Stimulated activated CD4-positive, alpha-beta T cell treated with anti-CD3 and anti-CD28 coated beads, Interleukin-2, amount 100 ng/mL, for 48 hours (primary cell): ENCODE measurements at regions not wholly inside any gene's neighbourhood (a gene's known extent, or its start where the extent isn't known, plus 50 kb on each side); places are given as distances from the start of the nearest gene placed in this dataset.

Experiments used
- DNase-seq, 2 donors: peaks; one replicate each; pipeline ENCODE4 v3.0.0-alpha.2; 2020

DNA sequence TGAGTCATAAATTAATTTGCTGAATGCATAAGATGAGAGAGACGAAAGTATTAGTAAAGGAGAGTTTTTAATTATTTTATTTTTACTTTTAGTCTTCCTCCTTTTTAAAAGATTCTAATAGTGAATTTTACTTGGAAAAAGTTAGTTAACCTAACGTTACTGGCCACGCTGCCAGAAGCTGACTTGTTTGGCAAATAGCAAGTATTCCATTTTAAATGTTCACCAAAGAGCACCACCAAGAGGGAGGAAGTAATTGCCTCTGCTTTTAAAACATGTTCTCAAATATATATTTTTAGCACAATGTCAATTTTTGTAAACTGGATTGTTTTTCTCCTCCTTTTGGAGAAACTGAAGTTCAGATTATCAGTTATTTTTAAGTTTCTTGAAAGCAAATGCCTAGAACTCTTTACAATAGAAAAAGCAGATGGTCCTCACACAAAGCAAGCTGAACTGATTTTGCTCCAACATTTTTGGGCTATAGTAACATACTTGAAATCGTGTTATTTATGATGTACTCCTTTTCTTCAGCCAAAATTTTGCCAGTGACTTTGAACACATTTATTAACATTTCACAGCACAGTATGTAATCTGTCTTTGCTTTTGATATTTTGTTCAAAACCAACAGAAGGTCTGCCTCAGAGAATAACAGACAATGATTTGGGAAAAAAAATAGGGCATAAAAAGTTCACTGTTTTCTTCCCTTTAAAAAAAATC, 1311.0 kb upstream of the FAM98A start:
- DNase-seq = no peak

DNA sequence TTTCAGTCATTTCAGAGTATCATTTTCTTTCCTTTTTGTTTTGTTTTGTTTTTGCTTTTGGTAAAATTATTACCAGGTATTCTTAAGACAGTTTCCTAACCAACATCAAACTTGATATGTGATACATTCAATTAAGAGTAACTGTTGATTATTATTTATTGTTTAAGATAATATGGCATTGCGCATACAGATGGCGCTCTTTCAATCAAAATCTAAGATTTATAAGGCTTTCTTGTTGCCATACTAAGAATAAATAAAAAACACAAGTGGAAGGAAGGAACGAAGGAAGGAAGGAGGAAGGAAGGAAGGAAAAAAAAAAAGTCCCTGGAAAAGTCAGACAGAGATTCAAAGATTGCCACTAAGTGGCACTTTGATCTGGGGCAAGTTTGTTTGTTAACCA, 1308.7 kb upstream of the FAM98A start:
- DNase-seq = no peak

DNA sequence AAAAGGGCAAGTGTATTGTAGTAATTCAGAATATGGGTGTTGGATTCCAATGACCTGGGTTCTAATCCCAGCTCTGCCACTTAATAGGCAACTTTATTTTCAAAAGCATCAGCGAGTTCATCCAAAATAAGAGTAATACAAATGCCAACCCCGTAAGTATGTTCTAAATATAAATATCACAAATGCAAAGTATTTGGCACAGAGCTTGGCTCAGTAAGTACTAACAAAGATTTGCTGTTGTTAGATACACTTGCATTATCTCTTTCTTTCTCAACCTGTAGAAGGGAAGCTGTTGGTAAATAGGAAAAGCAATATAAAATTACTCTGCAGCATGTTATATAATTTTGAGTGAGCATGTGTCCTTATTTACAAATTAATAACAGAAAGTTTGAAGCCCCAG, 1302.6 kb upstream of the FAM98A start:
- DNase-seq = no peak

DNA sequence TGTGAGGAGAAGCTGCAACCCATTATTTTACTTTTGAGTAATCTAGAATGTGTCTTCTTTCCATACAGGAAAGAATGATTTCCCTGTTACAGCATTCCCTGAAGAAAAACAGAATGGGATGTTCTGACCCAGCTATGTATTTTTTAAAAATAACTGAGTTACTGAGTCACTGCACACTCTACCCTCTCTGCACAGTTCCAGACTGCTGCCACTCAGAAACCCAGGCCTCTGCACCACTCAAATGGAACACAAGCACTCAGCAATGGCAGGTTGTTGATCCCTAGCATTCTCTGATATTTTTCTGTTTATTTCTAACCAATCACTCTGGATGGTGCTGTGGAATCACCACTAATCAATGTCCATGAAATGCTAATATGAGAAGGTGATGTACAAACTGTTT, 1300.0 kb upstream of the FAM98A start:
- no peak for DNase-seq

DNA sequence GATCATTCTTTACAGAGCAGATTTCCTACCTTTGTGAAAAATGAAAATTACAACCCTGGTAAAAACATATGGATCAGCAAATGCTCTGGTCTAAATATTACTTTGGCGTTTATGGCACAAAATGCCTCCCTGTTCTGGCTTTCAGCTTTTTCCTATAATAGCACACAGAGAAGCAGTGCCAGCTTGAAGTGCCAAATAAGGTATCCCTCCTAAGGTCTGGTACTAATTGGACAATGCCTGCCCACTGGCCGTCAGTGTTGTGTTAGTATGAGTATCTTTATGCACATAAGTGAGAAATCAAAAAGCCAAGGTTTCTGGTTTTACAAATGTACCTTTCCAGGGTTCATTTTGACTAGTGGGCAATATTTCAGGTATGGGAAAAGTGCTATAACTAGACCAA, 1293.7 kb upstream of the FAM98A start:
- no peak for DNase-seq

DNA sequence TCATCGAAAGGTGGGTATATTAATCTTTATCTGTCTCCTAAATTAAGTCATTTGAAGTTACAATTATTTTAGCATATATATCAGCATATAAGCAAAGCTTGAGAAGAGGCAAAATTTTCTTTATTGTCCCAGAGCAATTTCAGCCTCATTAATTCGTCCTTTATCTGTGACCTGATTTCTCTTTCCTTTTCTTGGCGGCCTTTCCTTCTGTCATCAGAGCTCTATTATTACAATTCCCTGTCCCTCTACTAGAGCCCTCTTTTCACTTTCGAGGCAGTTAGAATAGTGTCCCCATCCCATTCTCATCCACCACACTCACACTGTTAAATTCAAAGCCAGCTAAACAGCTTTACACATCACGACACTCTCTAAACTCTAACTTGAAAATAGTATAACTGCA, 1293.2 kb upstream of the FAM98A start:
- DNase-seq = no peak

DNA sequence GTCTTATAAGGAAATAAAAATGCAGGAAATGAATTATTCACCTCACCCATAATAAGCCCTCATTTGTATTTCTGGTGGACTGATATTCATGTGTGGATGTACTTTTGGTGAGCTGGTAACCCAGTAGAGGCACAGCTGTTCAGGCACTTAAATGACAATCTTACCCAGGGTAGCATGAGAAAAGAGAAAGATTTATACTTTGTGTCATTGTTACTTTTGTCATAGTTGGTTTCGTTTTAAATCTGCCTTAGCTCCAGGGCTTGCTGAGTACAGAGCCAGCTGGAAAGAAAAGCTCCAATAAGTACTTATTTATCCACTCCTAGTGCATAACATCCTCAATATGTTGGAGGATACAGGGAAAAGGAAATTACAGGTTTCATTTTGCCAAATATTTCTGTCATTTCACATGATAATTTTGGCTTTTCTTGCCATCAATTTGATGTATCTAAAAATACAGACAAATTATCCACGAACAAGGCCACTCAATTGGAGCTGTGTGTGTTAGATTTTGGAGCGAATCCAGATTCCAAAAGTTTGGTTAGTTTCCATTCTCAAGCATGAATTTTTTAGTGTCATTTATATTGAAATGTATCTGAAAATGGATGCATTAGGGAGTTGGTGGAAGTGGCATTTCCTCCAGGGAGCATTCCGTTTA, 1276.1 kb upstream of the FAM98A start:
- DNase-seq = no peak

DNA sequence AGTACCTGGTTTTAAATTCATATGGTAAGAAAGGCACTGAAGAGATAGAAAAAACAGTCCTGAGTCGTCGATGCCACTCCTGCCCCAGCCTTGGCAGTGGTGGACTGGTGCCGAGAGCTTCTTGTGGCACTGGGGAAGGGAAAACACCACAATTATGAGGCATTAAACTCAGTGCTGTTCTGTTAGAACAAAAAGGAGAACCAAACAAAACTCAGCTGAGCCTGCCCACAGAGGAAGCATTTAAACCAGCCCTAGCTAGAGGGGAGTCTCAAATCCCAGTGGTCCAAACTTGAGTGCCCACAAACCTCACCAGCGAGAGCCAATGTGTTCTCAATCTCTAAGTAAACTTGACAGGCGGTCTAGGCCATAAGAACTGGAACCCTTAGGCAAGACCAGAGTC, 1254.5 kb upstream of the FAM98A start:
- DNase-seq = no peak

DNA sequence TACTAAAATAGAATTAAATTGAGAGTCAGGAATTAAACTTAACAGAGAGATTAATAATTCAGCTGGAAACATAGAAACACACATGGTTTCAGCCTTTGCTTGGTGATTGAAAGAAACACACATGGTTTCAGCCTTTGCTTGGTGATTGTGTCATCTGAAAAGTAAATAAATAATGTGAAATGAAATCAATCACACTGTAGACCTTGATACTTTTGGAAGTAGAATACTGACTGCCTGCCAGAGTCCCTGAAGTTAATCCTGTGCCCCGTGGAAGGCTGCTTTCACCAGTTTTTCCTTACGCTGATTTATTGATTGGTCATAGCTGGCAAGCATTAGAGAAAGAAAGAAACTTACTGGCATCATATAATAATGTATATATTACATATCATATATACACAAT, 1252.7 kb upstream of the FAM98A start:
- DNase-seq = no peak

DNA sequence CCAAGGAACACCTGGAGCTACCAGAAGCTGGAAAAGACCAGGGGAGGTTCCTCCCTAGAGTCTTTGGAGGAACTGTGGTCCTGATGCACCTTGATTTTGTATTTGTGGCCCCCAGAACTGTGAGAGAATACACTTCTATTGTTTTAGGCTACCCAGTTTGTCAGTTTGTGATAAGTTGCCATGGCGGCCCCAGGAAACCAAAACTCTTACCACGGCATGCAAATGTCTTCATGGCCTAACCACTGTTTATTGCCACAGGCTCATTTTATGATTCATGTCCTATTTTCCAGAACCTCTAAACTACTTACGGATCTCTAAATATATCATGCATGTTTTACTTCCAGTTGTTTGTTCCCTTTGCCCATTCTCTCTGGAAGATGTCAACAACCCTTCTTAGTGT, 1250.7 kb upstream of the FAM98A start:
- DNase-seq = no peak

DNA sequence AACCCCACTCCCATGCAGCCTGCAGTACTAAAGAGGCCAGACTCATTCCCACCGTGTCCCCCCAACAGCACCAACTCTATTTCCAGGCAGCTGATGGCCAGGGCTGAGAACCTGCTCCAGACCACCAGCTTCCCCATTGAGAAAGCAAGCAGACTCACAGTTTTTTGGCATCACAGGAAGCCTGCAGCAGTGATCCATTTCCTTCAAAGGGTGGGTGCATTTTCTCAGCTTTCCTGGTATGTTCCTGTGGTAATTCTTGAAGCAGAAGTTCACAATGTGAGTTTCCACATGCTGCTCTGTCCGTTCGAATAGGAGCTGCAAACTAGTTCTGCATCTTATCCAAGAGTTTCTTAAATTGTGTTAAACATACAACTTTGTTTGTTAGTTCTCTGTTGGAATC, 1249.6 kb upstream of the FAM98A start:
- no peak for DNase-seq

DNA sequence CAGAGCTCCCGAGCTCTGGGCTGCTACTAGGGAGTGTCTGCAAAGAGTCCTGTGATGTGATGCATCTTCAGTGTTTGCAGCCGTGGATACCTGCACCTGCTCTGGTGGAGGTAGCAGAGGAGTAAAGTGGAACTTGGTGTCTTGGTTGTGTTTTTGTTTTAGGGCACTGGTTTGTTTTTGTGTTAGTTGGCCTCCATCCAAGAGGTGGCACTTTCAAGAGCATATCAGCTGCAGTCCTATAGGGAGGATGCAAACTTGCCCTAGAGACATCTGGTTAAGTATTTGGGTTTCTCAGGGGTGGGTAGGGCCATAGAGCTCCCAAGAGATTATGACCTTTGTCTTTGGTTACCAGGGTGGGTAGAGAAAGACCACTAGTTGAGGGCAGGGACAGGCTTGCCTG, 1249.0 kb upstream of the FAM98A start:
- DNase-seq = no peak

DNA sequence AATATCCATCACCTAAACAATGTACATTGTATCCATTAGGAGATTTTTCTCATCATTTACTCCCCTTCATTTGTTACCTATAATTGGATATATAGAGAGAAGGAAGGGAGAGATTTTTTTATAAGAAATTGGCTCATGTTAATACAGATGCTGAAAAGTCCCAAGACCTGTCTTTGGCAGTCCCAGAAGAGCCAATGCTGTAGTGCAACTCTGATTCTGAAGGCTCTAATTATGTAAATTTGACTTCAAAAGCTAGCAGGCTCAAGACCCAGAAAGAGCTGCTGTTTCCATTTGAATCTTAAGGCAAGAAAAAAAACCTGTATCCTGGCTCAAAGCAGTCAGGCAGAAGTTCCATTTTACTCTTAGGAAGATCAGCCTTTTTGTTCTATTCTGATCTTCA, 1245.5 kb upstream of the FAM98A start:
- no peak for DNase-seq

DNA sequence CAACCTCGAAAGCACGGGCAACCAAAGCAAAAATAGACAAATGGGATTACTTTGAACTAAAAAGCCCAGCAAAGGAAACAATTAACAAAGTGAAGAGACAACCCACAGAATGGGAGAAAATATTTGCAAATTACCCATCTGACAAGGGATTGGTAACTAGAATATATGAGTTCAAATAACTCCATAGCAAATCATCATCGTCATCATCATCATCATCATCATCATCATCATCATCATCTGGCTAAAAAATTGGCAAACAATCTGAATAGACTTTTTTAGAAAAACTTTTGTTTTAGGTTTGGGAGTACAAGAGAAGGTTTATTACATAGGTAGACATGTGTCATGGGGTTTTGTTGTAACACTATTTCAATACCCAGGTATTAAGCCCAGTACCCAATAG, 1239.3 kb upstream of the FAM98A start:
- DNase-seq = no peak

DNA sequence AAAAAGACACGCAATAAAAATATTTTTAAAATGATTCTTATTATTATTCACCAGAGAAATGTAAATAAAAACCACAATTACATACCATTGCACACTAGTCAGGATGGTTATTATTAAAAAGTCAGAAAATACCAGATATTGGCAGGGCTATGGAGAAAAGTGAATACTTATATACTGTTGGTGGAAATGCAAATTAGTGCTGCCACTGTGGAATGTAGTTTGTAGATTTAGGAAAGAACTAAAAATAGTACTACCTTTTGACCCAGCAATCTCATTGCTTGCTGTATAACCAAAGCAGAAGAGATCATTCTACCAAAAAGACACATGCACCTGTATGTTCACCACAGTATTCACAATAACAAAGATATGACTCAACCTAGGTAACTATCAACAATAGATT, 1237.3 kb upstream of the FAM98A start:
- no peak for DNase-seq

DNA sequence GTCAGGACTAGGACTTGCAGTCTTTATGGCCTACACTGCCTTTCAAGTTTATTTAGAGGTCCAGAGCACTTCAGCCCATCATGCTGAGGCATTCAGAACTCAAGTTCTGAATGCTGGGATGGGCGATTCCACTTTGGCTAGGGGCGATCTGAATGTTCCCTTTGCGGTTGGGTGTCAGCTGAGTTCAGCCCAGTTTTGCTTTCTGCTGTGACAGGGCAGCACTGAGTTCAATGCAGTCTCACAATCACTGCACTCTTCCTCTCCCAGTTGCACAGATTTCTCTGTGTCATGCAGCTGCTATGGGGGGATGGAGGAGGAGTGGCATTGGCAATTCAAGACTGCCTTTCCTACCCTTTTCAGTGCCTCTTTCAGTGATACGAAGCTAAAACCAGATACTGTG, 1232.0 kb upstream of the FAM98A start:
- no peak for DNase-seq

DNA sequence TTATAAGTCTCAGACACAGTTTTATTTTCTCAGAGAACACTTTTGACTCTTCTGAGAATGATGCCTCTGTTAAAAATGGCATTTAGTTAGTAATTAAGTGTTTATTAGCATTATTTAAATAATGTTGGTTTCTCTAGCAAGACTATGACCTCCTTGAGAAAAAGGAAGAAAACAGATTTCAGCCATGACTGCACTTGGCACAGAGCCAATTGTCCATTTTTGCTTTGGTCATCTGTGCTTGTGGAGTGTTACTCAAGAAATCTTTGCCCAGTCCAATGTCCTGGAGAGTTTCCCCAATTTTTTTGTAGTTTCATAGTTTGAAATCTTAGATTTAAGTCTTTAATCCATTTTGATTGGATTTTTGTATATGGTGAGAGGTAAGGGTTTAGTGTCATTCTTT, 1229.4 kb upstream of the FAM98A start:
- no peak for DNase-seq

DNA sequence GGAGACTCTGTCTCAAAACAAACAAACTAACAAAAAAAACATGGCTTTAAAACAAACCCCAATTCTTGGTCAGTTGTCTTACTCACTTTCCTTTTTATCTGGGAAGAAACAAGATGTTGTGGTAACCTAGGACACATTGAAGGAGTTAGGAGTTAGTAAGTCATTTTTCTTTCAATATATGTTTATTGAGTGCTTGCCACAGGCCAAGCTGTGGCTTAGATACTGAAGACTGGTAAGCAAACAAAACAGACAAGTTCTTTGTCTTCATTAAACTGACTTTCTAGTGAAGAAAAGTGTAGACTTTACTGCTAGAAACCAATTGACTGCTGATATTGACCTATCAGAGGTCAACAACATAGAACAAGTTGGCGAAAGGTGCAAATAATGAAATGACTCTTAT, 1228.3 kb upstream of the FAM98A start:
- DNase-seq = no peak

DNA sequence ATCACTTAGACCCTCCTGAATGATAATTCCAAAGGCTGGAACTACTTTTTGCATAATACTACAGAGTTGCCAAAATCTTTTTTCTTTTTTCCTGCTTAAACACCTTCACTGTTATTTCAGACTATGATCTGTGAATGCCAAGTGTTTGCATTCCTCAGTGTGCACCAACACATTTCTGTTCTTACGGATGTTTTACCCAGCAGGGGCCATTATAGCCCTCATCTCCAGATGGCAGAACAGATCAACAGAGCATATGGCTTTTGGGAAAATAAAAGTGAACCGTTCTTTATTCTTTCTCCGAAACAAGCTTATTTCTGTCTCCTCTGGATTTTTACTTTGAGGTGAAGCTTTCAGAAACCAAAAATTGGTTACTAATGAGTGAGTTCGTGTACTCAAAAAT, 1226.6 kb upstream of the FAM98A start:
- no peak for DNase-seq

DNA sequence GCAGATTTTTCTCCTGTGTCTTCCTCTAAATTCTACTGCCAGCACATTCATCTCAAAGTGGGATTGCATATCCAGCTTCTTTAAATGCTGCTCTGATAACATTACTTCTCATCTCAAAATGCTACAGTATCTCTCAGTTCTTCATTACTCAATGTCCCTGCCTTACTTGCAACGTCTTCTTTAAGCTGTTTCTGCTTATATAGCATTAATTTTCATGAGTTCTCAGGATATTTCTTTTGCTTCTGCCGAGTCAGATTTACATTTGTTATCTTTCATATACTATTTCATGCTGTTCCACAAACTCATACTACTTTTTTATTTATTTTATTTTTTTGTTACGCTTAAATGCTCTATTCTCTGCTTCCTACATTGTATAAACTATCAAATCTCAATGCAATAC, 1223.5 kb upstream of the FAM98A start:
- DNase-seq = no peak

DNA sequence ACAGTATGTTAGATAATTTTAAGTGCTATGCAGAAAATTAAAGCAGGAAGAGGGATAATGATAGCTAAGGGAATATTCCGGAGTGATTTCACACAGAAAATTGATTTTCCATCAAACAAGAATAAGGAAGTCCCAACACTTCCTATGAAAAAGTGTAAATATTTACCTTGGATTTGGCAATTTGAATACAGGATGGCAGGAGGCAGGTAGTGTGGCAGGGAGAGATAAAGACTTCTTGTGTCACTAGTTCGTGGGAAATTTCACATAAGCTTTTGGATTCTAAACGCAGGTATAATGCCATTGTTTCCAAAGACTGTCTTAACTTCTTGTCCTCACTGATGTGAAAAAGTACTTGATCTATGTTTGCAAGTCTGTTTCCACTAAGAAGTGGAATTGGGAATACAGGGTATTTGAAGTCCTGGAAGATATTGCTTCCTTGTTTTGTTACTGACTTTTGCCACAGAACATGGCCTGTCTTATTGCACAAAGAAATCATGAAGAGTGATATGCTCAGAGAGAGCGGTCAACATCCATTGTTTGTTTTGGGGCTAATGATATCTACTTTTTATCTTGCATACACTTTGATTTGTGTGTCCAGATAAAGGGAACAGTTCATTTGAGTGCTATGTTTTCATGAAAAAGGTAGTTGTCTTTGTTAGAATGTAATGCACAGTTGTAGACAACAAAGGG, 1216.1 kb upstream of the FAM98A start:
- no peak for DNase-seq

DNA sequence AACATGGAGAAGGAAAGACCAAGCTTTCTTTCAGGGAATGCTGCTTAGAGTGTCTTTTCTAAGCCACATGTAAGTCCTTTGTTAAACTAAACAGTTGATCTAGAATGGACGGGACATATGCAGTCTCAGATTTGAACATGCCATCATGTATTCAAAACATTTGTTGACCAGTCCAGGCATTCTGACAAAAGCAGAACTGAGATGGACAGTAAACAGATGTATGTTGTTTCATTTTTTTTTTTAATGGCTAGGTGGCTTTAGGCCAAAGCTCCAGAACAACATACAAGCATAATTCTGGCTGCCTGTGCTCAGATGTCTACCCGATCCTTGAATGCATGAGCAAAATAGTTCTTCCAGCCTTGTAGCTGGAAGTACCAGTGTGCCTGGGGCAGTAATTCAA, 1211.4 kb upstream of the FAM98A start:
- DNase-seq = no peak

DNA sequence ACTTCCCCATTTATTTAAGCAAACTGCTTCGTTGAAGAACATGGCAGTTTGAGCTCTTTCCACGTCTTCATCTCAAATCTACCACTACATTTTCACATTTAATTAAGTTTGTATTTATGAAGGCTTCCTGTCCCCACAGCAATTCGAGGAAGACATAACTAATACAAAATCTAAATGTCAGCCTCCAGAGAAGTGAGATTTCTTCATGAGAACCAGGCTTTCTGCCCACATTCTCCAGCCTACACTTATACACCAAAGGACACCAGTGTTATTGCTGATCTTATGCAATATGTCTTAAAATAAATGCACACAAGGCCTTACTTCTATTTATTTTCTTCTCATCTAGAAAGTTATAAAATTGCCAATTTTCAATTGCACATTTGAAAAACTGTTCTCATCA, 1209.3 kb upstream of the FAM98A start:
- DNase-seq = no peak

DNA sequence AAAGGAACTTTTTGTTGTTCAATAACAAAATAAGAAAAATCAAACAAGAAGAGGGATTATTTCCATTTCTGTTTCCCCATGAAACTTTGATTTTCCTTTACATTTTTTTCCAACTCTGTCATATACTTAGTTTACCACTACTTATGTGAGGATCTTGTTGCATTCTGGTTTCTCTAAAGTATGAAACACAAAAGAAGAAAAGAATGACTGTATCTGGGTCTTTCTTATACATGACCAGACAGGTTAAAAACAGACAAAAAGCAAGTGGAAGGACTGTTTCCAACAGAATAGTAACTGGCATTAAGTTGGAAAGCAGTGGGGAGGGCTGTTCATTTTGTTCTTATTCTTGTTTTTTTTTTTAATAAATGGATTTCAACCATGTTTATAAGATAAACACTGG, 1207.8 kb upstream of the FAM98A start:
- no peak for DNase-seq

DNA sequence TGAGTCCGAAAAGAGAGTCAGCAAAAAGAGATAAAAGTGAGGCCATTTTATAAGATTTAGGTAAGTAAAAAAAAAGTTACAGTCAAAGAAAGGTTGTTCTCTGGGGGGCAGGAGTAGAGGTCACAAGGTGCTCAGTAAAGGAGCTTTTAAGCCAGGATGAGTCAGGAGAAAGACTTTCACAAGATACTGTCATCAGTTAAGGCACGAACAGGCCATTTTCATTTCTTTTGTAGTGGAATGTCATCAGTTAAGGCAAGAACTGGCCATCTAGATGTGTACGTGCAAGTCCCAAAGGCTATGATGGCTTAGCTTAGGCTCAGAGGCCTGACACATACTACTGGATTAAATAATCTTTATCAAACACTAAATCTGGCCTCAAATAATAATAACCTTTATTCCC, 1207.3 kb upstream of the FAM98A start:
- DNase-seq = no peak
